Thyroid gland (tissue), 4 donors: ENCODE measurements at regions not wholly inside any gene's neighbourhood (a gene's known extent, or its start where the extent isn't known, plus 50 kb on each side); places are given as distances from the start of the nearest gene placed in this dataset.

ENCODE experiments used
- CTCF ChIP-seq, 6 experiments: fragments of 200-600 bp in 3 of 6; fragments of 450-650 bp in 3 of 6; sonication (generic) in 3 of 6; IDR thresholded peaks; one replicate each; pipeline ENCODE4 v1.5.1; 2016 to 2019; ENCODE audit warnings: antibody characterized with exemption in 6 of 6, mild to moderate bottlenecking in 2 of 6, inconsistent platforms in 1 of 6, moderate library complexity in 1 of 6
- POLR2A ChIP-seq, 2 donors: fragments of 450-650 bp; IDR thresholded peaks; one replicate each; pipeline ENCODE4 v1.6.1; 2017; ENCODE audit warnings: antibody characterized with exemption in 2 of 2, mild to moderate bottlenecking in 2 of 2, moderate library complexity in 1 of 2

GRCh38 chr6:170107606-170108222, 183.2 kb downstream of the DLL1 start:
- TF ChIP-seq POLR2A (IDR thresholded peaks at IDR 0.05) (no peak), CTCF (IDR thresholded peaks at IDR 0.05) (no peak)
